AML-193 (cell line): ENCODE measurements at regions not wholly inside any gene's neighbourhood (a gene's known extent, or its start where the extent isn't known, plus 50 kb on each side); places are given as distances from the start of the nearest gene placed in this dataset.
"Not testable (repeated sequence)": the region's sequence is repeated elsewhere in the genome, so short reads cannot be mapped to it uniquely, and the experiment has no call there.

ENCODE experiments used
- DNase-seq, 2 experiments: peaks; one replicate each; lab custom pipeline; 2025; lab: John Stamatoyannopoulos, UW

DNA sequence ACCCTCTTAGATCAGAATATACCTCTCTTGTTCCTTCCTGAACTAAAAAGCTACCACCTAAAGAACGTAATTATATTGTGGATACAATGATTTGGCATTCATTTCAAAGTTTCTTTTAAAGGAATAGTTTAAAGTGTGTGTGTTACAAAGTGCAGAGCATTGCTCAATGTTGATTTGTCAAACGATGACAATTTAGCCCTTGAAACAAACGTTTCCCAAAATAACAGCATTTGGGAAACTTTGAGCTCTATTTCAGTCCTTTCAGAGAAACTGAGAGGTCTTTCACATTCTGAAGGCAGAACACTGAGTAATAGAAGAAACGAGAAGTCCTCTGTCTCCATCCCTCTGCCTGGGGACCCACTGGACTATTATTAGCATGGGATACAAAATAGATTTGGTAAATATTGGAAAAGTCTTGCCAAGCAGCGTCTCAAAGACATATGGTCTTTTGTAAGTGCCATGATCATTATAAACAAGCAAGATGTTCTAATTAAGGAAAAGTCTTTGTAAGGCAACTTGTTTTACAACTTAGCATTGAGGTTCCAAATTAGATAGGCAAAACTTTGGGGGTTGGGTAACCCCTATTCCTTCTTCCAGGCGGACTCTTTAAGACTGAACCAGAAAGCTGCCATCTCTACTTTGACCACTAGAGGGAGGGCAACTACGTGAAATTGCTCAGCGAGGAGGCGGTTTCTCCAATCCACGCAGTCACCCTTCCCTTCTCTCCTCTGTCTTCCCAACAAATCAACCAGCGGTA lies 208.8 kb downstream of the RNF144B start:
- peak; percentile 36 to 48 for DNase-seq

DNA sequence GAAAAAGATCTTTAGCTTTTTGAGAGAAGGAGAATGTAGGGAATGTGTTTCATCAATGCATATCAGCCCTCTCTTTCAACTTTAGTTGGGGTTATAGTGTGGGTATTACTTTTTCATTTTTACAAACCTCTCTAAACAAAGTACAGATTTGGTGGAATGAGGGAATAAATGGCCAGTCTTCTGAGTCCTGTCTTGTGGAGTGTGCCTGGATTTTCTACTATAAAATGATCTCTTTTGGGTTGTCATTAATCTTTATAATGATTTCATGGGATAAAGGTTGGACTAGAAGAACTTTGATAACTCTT lies 209.3 kb downstream of the RNF144B start:
- no peak for DNase-seq

DNA sequence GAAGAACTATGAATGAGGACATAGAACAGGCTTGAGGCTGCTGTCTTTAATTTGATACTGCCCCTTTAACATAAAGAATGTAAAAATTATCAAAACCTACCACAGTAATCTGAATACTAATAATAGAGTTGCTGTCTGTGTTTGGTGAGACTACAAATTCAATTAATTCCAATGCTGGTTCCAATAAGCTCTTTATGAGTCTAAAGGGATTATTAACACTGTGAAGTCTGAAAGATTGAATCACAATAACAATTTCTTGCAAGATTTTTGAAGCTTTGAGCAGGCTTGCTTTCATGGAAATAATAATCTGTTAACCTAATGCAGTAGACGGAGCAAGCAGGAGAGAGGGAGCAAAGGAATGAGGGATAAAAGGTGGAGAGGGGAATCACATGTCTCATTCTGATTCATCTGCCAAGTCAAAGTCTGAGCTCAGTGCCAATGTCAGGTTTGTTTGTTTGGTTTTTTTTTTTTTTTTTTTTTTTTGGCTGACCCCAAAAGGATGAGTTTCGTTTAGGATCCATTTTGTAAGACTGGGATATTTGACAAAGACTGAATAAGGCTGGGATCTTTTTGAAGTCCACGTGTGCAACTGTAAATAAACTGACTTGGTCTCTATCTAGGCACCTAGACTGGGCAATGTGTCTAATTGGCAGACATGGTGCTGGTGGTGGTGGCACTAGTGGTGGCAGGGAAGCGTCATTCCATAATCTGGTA lies 211.6 kb downstream of the RNF144B start:
- DNase-seq = no peak

DNA sequence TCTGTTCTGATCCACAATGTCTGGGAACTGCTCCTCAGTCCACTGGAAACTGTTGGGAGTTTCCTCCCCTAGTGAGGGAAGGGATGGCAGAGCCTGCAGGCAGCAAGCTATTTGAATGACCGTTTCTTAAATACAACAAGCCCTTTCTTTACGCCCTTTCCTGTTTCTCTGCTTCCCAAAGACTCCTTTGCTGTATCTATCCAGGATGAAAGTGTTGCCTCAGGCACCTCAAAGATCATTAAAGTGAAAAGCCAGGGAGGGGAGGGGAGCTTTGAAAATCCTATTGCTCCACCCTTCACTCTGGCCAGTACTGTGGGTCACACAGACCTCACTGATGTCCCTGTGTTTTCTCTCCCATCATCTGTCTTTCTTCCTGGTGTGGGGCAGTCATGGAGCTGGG lies 213.1 kb downstream of the RNF144B start:
- DNase-seq = no peak

GRCh38 chr6:18601516-18602020 lies 214.4 kb downstream of the RNF144B start:
- no peak for DNase-seq

- no peak for DNase-seq
Observed at GRCh38 chr6:18602931-18603330, 215.8 kb downstream of the RNF144B start.

DNA sequence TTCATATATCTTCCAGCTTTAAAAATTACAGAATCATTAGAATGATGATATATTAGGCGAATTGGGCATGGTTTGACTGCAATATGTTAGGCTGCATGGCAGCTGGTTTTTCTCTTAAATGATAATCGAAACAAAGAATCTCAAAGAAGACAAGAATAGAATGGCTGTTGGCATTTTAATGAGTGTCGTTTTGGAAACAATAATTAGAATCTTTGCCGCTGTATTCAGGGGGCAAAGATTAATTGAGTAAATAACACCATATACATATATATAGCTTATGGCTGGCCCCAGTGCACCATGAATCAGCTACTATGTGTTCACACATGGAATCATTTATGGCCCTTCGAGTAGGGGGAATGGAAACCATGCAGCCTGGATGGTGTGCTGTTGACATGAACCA lies 216.2 kb downstream of the RNF144B start:
- no peak for DNase-seq

GRCh38 chr6:18605841-18606240 lies 218.7 kb downstream of the RNF144B start:
- DNase-seq = no peak

GRCh38 chr6:18609715-18610114 lies 222.6 kb downstream of the RNF144B start:
- DNase-seq = no peak

GRCh38 chr6:18613319-18613925 lies 226.3 kb downstream of the RNF144B start:
- DNase-seq = no peak

DNA sequence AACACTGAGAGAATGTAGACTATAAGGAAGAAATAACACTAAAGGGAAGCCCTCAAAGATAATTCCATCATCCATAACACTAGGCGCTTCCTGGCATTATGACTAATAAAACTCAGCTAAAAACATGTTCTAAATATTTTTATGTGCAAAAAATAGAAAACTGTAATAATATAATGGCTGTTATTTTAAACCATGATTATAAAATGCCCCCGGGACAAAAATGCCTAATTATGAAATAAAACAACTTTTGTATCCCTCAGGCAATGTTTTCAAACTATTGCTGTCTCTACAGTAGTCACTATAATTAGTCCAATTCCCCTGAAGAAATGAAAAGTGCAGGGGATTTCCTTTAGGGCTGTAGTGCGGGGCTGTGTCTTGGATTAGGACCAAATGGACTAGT lies 242.4 kb downstream of the RNF144B start:
- DNase-seq = no peak

- no peak for DNase-seq
Observed at GRCh38 chr6:18632670-18633410, 245.7 kb downstream of the RNF144B start.

DNA sequence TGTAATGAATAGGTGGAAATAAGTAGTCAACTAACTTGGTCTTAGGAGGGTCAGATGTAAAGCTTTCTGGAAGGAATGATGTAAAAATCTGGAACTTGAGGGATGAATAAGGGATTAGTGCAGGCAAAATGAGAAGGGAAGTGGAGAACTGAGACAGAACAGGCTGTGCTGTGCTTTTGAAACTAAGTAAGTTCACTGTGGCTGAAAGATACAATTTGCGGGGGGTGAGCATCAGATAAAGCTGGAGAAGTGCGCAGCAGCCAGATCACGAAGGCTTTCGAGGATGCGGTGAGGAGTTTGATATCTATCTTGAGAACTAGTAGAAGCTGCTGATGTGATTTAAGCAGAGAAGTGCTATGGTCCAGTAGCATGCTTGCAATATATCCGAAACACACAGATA lies 247.8 kb downstream of the RNF144B start:
- no peak for DNase-seq

DNA sequence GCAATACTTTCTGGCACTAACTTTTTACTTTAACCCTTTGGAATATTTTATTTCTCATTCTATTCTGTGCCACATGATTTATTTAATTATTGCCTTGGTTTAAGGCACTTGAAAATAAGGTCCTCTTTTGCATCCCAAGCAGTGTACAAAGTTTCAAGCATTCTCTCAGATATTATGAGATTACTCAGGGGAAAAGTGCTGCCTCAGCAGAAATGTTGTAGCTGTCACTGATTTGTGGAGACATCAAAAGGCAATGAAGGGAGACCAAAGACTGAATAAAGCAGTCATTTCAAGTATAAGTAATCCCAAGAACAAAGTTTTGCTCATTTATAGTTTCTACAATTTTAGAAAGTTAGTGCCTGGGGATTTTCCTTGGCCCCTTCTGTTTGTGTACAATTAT lies 253.0 kb downstream of the RNF144B start:
- DNase-seq = no peak

- DNase-seq = no peak
Observed at GRCh38 chr6:18640754-18641153, 253.6 kb downstream of the RNF144B start.

DNA sequence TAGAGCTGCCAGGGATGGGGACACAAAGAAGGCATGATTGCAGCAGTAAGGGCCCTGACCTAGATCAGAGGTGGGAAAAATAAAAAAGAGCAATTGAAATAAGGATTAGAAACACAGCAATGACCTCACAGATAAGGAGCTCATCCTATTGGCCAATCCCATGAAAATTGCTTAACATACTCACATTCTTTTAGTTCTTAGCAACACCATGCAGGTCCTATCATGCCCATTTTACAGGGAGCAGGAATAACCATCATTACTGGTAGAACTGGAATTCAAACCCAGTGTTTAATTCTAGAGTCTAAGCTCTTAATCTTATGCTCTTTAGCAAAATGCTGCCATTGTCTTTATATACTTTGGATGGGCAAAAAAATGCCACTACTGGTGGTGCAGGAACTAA lies 267.7 kb downstream of the RNF144B start:
- DNase-seq = no peak

DNA sequence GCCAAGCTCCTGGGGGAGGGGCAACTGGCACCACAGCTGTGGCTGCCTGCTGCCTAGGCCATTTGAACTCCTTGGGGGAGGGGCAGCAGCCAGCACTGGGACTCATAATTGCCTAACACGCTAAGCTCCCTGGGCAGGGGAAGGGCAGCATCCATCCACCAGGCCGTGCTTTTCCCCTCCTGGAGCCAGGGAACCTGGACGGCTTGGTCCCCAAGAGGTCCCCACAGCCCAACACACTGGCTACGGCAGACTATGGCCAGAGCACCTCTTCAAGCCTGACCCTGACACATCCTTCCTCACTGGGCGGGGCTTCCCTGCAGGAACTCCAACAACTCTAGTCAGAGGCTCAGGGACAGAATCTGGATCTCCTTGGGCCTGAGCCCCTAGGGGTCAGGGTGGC lies 269.4 kb downstream of the RNF144B start:
- DNase-seq = no peak

DNA sequence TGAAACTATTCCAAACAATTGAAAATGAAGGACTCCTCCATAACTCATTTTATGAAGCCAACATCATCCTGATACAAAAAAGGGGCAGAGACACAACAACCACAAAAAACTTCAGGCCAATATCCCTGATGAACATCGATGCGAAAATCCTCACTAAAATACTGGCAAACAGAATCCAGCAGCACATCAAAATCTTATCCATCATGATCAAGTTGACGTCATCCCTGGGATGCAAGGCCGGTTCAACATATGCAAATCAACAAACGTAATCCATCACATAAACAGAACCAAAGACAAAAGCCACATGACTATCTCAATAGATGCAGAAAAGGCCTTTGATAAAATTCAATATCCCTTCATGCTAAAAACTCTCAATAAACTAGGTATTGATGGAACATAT lies 272.8 kb downstream of the RNF144B start:
- DNase-seq = not testable (repeated sequence)

- no peak for DNase-seq
Observed at GRCh38 chr6:18663011-18663410, 275.9 kb downstream of the RNF144B start.

GRCh38 chr6:18664401-18664800 lies 277.3 kb downstream of the RNF144B start:
- DNase-seq = no peak

GRCh38 chr6:18667612-18668011 lies 280.5 kb downstream of the RNF144B start:
- DNase-seq = no peak

DNA sequence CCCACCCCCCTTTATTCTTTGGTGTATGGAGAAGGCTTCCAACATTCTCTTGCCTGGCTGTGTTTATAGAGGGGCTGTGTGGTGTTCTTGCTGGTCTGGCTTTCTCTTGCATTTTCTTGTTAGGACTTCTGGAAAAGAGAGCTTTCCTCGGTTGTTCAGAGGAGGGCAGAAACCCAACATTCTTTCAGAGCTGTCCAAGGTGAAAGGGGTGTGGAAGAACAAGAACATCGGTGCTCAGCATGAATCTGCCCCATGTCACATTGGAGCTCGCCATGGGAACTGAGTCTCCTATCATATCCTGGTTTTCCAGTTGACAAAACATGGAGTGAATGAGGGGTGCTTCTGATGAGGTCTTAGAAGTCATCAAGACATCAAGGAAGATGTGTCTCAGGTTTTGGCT lies 281.8 kb downstream of the RNF144B start:
- no peak for DNase-seq

- no peak for DNase-seq
Observed at GRCh38 chr6:18672852-18673251, 285.7 kb downstream of the RNF144B start.
